A673 (cell line): ENCODE measurements at regions not wholly inside any gene's neighbourhood (a gene's known extent, or its start where the extent isn't known, plus 50 kb on each side); places are given as distances from the start of the nearest gene placed in this dataset.

Source experiments
- CTCF ChIP-seq: fragments of 300-800, 200-600 bp; sonication (generic); conservative IDR thresholded peaks from 2 replicates; pipeline ENCODE4 v1.5.1; 2017; ENCODE audit warnings: low read depth, mild to moderate bottlenecking, antibody characterized with exemption, low read length, moderate library complexity, mixed read lengths
- EZH2 ChIP-seq: fragments of 200-600 bp; sonication (generic); IDR thresholded peaks from 2 replicates; pipeline ENCODE4 v1.6.1; 2017; ENCODE audit warnings: borderline replicate concordance, low read depth, mild to moderate bottlenecking, mixed read lengths, antibody characterized with exemption, low read length; ENCODE audit not compliant: poor library complexity, severe bottlenecking

- no peak for TF ChIP-seq CTCF
- no peak for TF ChIP-seq EZH2
Observed at GRCh38 chr5:1995491-1995890, 112.8 kb upstream of the IRX4 start.
